Liver (tissue), 8 donors: ENCODE measurements at regions not wholly inside any gene's neighbourhood (a gene's known extent, or its start where the extent isn't known, plus 50 kb on each side); places are given as distances from the start of the nearest gene placed in this dataset.

Experiments
- DNase-seq: peaks from one replicate; pipeline ENCODE4 v3.0.0-alpha.2; 2017; ENCODE audit warnings: low spot score
- H3K27ac ChIP-seq, 2 donors: one replicate each; pipeline ENCODE4 v1.7.0; 2013; ENCODE audit warnings: inconsistent platforms in 2 of 2, low read length in 2 of 2, control low read depth in 1 of 2, low read depth in 1 of 2, mild to moderate bottlenecking in 1 of 2
- H3K27me3 ChIP-seq, 4 donors: one replicate each; pipeline versions ENCODE4 v1.6.1 to v1.7.0; 2013; ENCODE audit warnings: low read length in 3 of 4, inconsistent platforms in 1 of 4, mild to moderate bottlenecking in 1 of 4, moderate library complexity in 1 of 4; ENCODE audit not compliant: control insufficient read depth in 4 of 4, insufficient read depth in 4 of 4
- H3K36me3 ChIP-seq, 4 donors: one replicate each; pipeline versions ENCODE4 v1.6.1 to v1.7.0; 2013; ENCODE audit warnings: low read length in 3 of 4, mild to moderate bottlenecking in 3 of 4, low read depth in 1 of 4, moderate library complexity in 1 of 4; ENCODE audit not compliant: control insufficient read depth in 4 of 4, insufficient read depth in 3 of 4
- H3K4me1 ChIP-seq, 4 donors: one replicate each; pipeline versions ENCODE4 v1.6.1 to v1.7.0; 2013; ENCODE audit warnings: low read length in 3 of 4, mild to moderate bottlenecking in 3 of 4, moderate library complexity in 1 of 4; ENCODE audit not compliant: control insufficient read depth in 4 of 4, insufficient read depth in 4 of 4
- H3K4me3 ChIP-seq, 3 donors: one replicate each; pipeline versions ENCODE4 v1.6.1 to v1.7.0; 2013; ENCODE audit warnings: low read length in 3 of 3, control low read depth in 1 of 3, low read depth in 1 of 3, mild to moderate bottlenecking in 1 of 3
- H3K9ac ChIP-seq, 2 donors: one replicate each; pipeline ENCODE4 v1.7.0; 2013; ENCODE audit warnings: low read length in 2 of 2, mild to moderate bottlenecking in 2 of 2, moderate library complexity in 2 of 2, control low read depth in 1 of 2, low read depth in 1 of 2
- H3K9me3 ChIP-seq, 4 donors: one replicate each; pipeline versions ENCODE4 v1.6.1 to v1.7.0; 2013; ENCODE audit warnings: low read length in 3 of 4; ENCODE audit not compliant: control insufficient read depth in 4 of 4
- ATF3 ChIP-seq: IDR thresholded peaks from 2 replicates; pipeline ENCODE4 v1.6.1; 2016; ENCODE audit warnings: antibody characterized with exemption
- CTCF ChIP-seq: fragments of 150-350 bp; IDR thresholded peaks from 2 replicates; pipeline ENCODE4 v1.5.1; 2017; ENCODE audit warnings: improper control_type of control experiment, low read depth, low read length; ENCODE audit not compliant: missing input control
- EGR1 ChIP-seq, 2 donors: IDR thresholded peaks; 2 replicates each; pipeline ENCODE4 v1.6.1; 2016 to 2018; ENCODE audit warnings: antibody characterized with exemption in 2 of 2, low read depth in 2 of 2
- FOXA1 ChIP-seq: IDR thresholded peaks from 2 replicates; pipeline ENCODE4 v1.6.1; 2016; ENCODE audit warnings: antibody characterized with exemption
- FOXA2 ChIP-seq: IDR thresholded peaks from 2 replicates; pipeline ENCODE4 v1.6.1; 2016; ENCODE audit warnings: antibody characterized with exemption
- GABPA ChIP-seq, 2 donors: IDR thresholded peaks in 1 of 2; conservative IDR thresholded peaks in 1 of 2; 2 replicates each; pipeline ENCODE4 v1.6.1; 2016; ENCODE audit warnings: antibody characterized with exemption in 2 of 2, mild to moderate bottlenecking in 1 of 2, moderate library complexity in 1 of 2
- HNF4A ChIP-seq, 2 donors: conservative IDR thresholded peaks; 2 replicates each; pipeline ENCODE4 v1.6.1; 2016; ENCODE audit warnings: antibody characterized with exemption in 2 of 2, mild to moderate bottlenecking in 2 of 2
- HNF4G ChIP-seq: IDR thresholded peaks from 2 replicates; pipeline ENCODE4 v1.6.1; 2016; ENCODE audit warnings: antibody characterized with exemption
- JUND ChIP-seq, 2 donors: IDR thresholded peaks; 2 replicates each; pipeline ENCODE4 v1.6.1; 2016; ENCODE audit warnings: antibody characterized with exemption in 2 of 2
- MAX ChIP-seq: IDR thresholded peaks from 2 replicates; pipeline ENCODE4 v1.6.1; 2016; ENCODE audit warnings: antibody characterized with exemption
- NR2F2 ChIP-seq: IDR thresholded peaks from 2 replicates; pipeline ENCODE4 v1.6.1; 2016; ENCODE audit warnings: antibody characterized with exemption
- RAD21 ChIP-seq, 2 donors: IDR thresholded peaks; 2 replicates each; pipeline ENCODE4 v1.6.1; 2016; ENCODE audit warnings: antibody characterized with exemption in 2 of 2, mild to moderate bottlenecking in 2 of 2
- REST ChIP-seq: IDR thresholded peaks from 2 replicates; pipeline ENCODE4 v1.6.1; 2016; ENCODE audit warnings: antibody characterized with exemption, mild to moderate bottlenecking
- RXRA ChIP-seq, 2 donors: IDR thresholded peaks; 2 replicates each; pipeline ENCODE4 v1.6.1; 2017 to 2018; ENCODE audit warnings: antibody characterized with exemption in 2 of 2, mild to moderate bottlenecking in 1 of 2
- SP1 ChIP-seq: IDR thresholded peaks from 2 replicates; pipeline ENCODE4 v1.6.1; 2018; ENCODE audit warnings: antibody characterized with exemption, mild to moderate bottlenecking
- TAF1 ChIP-seq: conservative IDR thresholded peaks from 2 replicates; pipeline ENCODE4 v1.6.1; 2016; ENCODE audit warnings: antibody characterized with exemption, mild to moderate bottlenecking
- YY1 ChIP-seq: IDR thresholded peaks from 2 replicates; pipeline ENCODE4 v1.6.1; 2016; ENCODE audit warnings: antibody characterized with exemption, mild to moderate bottlenecking
- ZBTB33 ChIP-seq: IDR thresholded peaks from 2 replicates; pipeline ENCODE4 v1.6.1; 2016; ENCODE audit warnings: antibody characterized with exemption
- WGBS: extraction: QIAGEN DNeasy Blood & Tissue Kit; methylation state at CpG from one replicate; pipeline ENCODE4 v1.1.7; 2013; 5-methylcytosine and 5-hydroxymethylcytosine counted together
- donor health status: healthy.
- donor health status: healthy.
- donor health status: healthy.
- donor health status: healthy.
- donor health status: healthy.

- Histone ChIP-seq H3K27me3 (no peaks in the 10 kb centered on the region), H3K36me3 (no peaks in the 10 kb centered on the region), H3K9me3 (peaks cover 0 to 7% (median 0%) of the 10 kb centered on the region in 4 donors), H3K27ac (no peak overlapping the region), H3K4me1 (no peaks in the 10 kb centered on the region), H3K4me3 (no peak overlapping the region), H3K9ac (no peak overlapping the region)
- WGBS: 78% methylated on average over 3 of the region's 3 CpGs
- no peak for TF ChIP-seq NR2F2
- TF ChIP-seq FOXA2: no peak
- TF ChIP-seq REST: no peak
- no peak for TF ChIP-seq TAF1
- TF ChIP-seq MAX: no peak
- TF ChIP-seq JUND (IDR thresholded peaks at IDR 0.05): no peak
- TF ChIP-seq RXRA (IDR thresholded peaks at IDR 0.05): no peak
- no peak for TF ChIP-seq ATF3
- no peak for TF ChIP-seq HNF4G
- TF ChIP-seq YY1: no peak
- TF ChIP-seq EGR1 (IDR thresholded peaks at IDR 0.05; ENCODE audit: low read depth in 2 of 2): no peak
- no peak for TF ChIP-seq RAD21 (IDR thresholded peaks at IDR 0.05)
- no peak for TF ChIP-seq CTCF
- TF ChIP-seq FOXA1: no peak
- TF ChIP-seq GABPA (IDR thresholded peaks at IDR 0.05 in 1 of 2, conservative IDR thresholded peaks at IDR 0.05 in 1 of 2): no peak
- TF ChIP-seq ZBTB33: no peak
- TF ChIP-seq SP1: no peak
- TF ChIP-seq HNF4A (conservative IDR thresholded peaks at IDR 0.05): no peak
- DNase-seq: no peak
Observed at GRCh38 chr12:105444653-105445102, 114.2 kb downstream of the C12orf75 start.

DNA sequence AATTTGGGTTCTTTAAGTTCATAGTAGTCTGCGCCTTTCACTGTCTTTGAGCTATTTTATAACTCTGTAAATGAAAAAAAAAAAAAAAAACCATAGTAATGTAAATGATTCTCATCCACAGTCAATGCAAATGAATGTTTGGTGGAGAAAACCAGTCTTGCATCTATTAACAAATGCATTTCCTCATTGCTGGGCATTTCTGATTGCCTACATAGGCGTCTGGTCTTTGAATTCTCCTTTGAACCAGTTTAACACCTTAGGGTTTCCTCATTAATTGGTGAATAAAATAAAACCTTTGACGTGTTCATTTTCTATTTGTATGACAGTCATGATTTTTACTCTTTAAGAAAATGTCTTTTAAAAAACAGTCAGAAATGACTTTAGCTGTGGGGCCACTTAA is 114.8 kb downstream of the C12orf75 start:
- WGBS: 77% methylated on average over 3 of the region's 3 CpGs
- no peaks in the 10 kb centered on the region for H3K36me3 ChIP-seq
- no peak for TF ChIP-seq RXRA (IDR thresholded peaks at IDR 0.05)
- H3K4me1 ChIP-seq: no peaks in the 10 kb centered on the region
- no peak for DNase-seq
- H3K27me3 ChIP-seq: no peaks in the 10 kb centered on the region
- H3K4me3 ChIP-seq: no peak overlapping the region
- no peak overlapping the region for H3K9ac ChIP-seq
- peaks cover 0 to 2% (median 0%) of the 10 kb centered on the region in 4 donors for H3K9me3 ChIP-seq
- no peak overlapping the region for H3K27ac ChIP-seq
